HepG2 (cell line): ENCODE measurements at regions not wholly inside any gene's neighbourhood (a gene's known extent, or its start where the extent isn't known, plus 50 kb on each side); places are given as distances from the start of the nearest gene placed in this dataset.

Experiments used
- ARID5B ChIP-seq: IDR thresholded peaks from 2 replicates; pipeline ENCODE4 v1.4.0; 2020; ENCODE audit warnings: mild to moderate bottlenecking, missing genetic modification reagents
- BHLHE40 ChIP-seq: IDR thresholded peaks from 2 replicates; pipeline ENCODE4 v1.6.1; 2011; ENCODE audit warnings: low read length, improper control_type of control experiment
- DDIT3 ChIP-seq: sonication (generic); formaldehyde crosslinking; IDR thresholded peaks from 2 replicates; pipeline ENCODE4 v1.4.0; 2020; ENCODE audit warnings: mild to moderate bottlenecking, missing genetic modification reagents
- FOXA3 ChIP-seq: IDR thresholded peaks from 2 replicates; pipeline ENCODE4 v1.6.1; 2016; ENCODE audit warnings: missing genetic modification reagents, missing compliant biosample characterization
- GPBP1L1 ChIP-seq: sonication (generic); formaldehyde crosslinking; IDR thresholded peaks from 2 replicates; pipeline ENCODE4 v1.5.0; 2020; ENCODE audit warnings: mild to moderate bottlenecking, missing genetic modification reagents
- IRF9 ChIP-seq: sonication (generic); formaldehyde crosslinking; IDR thresholded peaks from 2 replicates; pipeline ENCODE4 v1.8.0; 2022; ENCODE audit warnings: missing genetic modification reagents, mild to moderate bottlenecking, borderline replicate concordance
- JDP2 ChIP-seq: sonication (generic); formaldehyde crosslinking; IDR thresholded peaks from 2 replicates; pipeline ENCODE4 v1.8.1; 2022; ENCODE audit warnings: missing genetic modification reagents, borderline replicate concordance
- MIER2 ChIP-seq: IDR thresholded peaks from 2 replicates; pipeline ENCODE4 v1.6.1; 2016; ENCODE audit warnings: missing biosample characterization, missing genetic modification reagents
- PHF8 ChIP-seq: sonication (generic); formaldehyde crosslinking; IDR thresholded peaks from 2 replicates; pipeline ENCODE4 v1.5.0; 2020; ENCODE audit warnings: missing genetic modification reagents
- SMARCE1 ChIP-seq: fragments of 450-650 bp; IDR thresholded peaks from 2 replicates; pipeline ENCODE4 v1.6.1; 2017; ENCODE audit warnings: borderline replicate concordance
- SP140L ChIP-seq: sonication (generic); formaldehyde crosslinking; IDR thresholded peaks from 2 replicates; pipeline ENCODE4 v1.4.0; 2020; ENCODE audit warnings: missing genetic modification reagents, borderline replicate concordance
- TBP ChIP-seq: sonication (generic); formaldehyde crosslinking; IDR thresholded peaks from 2 replicates; pipeline ENCODE4 v1.5.0; 2020; ENCODE audit warnings: missing genetic modification reagents
- TP53 ChIP-seq: sonication (generic); formaldehyde crosslinking; conservative IDR thresholded peaks from 2 replicates; pipeline ENCODE4 v1.4.0; 2020; ENCODE audit warnings: missing genetic modification reagents
- ZBTB4 ChIP-seq: sonication (generic); formaldehyde crosslinking; IDR thresholded peaks from 2 replicates; pipeline ENCODE4 v1.4.0; 2020; ENCODE audit warnings: missing genetic modification reagents, mild to moderate bottlenecking, borderline replicate concordance
- ZNF687 ChIP-seq: sonication (generic); formaldehyde crosslinking; IDR thresholded peaks from 2 replicates; pipeline ENCODE4 v1.5.1; 2020; ENCODE audit warnings: mild to moderate bottlenecking, missing genetic modification reagents, moderate library complexity

GRCh38 chr1:59146651-59147358 lies 150.1 kb upstream of the FGGY start (continued):
- no peak for TF ChIP-seq ZBTB4 (CRISPR knock-in tag)
- no peak; the same call in 1 of the 2 replicates for TF ChIP-seq PHF8 (CRISPR knock-in tag)
- TF ChIP-seq SMARCE1, result no peak
- no peak for TF ChIP-seq BHLHE40
- TF ChIP-seq TBP (CRISPR knock-in tag), result peak; percentile 36; the same call in 1 of the 2 replicates
- TF ChIP-seq JDP2 (CRISPR knock-in tag), result no peak
- TF ChIP-seq MIER2, result no peak
- TF ChIP-seq TP53 (CRISPR knock-in tag), result no peak
- TF ChIP-seq SP140L (CRISPR knock-in tag), result no peak
- TF ChIP-seq IRF9 (CRISPR knock-in tag), result peak; percentile 74; the same call in 1 of the 2 replicates
- peak; percentile 8; the same call in 1 of the 2 replicates for TF ChIP-seq ARID5B (CRISPR knock-in tag)
- TF ChIP-seq FOXA3 (CRISPR knock-in tag), result no peak
- peak; percentile 81 for TF ChIP-seq ZNF687 (CRISPR knock-in tag)
- no peak for TF ChIP-seq DDIT3
- TF ChIP-seq GPBP1L1 (CRISPR knock-in tag), result no peak
